ENCODE measurements at regions not wholly inside any gene's neighbourhood (a gene's known extent, or its start where the extent isn't known, plus 50 kb on each side); places are given as distances from the start of the nearest gene placed in this dataset.

- H3K27ac ChIP-seq = no peak overlapping the region
- no peaks in the 10 kb centered on the region for H3K36me3 ChIP-seq (ENCODE audit: control insufficient read depth, insufficient read depth, low read length)
- no peaks in the 10 kb centered on the region for H3K27me3 ChIP-seq (ENCODE audit: control insufficient read depth, insufficient read depth, low read length)
- TF ChIP-seq, protein P1, sequence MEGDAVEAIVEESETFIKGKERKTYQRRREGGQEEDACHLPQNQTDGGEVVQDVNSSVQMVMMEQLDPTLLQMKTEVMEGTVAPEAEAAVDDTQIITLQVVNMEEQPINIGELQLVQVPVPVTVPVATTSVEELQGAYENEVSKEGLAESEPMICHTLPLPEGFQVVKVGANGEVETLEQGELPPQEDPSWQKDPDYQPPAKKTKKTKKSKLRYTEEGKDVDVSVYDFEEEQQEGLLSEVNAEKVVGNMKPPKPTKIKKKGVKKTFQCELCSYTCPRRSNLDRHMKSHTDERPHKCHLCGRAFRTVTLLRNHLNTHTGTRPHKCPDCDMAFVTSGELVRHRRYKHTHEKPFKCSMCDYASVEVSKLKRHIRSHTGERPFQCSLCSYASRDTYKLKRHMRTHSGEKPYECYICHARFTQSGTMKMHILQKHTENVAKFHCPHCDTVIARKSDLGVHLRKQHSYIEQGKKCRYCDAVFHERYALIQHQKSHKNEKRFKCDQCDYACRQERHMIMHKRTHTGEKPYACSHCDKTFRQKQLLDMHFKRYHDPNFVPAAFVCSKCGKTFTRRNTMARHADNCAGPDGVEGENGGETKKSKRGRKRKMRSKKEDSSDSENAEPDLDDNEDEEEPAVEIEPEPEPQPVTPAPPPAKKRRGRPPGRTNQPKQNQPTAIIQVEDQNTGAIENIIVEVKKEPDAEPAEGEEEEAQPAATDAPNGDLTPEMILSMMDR (IDR thresholded peaks at IDR 0.05) = no peak
- H3K9ac ChIP-seq = no peak overlapping the region
- no peak overlapping the region for H3K4me3 ChIP-seq (ENCODE audit: low read depth, low read length)
- H3K4me1 ChIP-seq = no peaks in the 10 kb centered on the region
- no peaks in the 10 kb centered on the region for H3K9me3 ChIP-seq (ENCODE audit: control insufficient read depth, low read length)
- H3K79me2 ChIP-seq = no peaks in the 10 kb centered on the region
- H3K4me2 ChIP-seq (ENCODE audit: low read length) = no peak overlapping the region
- H2AFZ ChIP-seq = no peak overlapping the region
These were observed 207.3 kb upstream of the HS3ST1 start for GRCh38 chr4:11636031-11636430.

GRCh38 chr4:11635342-11635741 lies 206.6 kb upstream of the HS3ST1 start:
- H3K36me3 ChIP-seq (ENCODE audit: control insufficient read depth, insufficient read depth, low read length) = no peaks in the 10 kb centered on the region

GRCh38 chr4:11634283-11634682 lies 205.6 kb upstream of the HS3ST1 start:
- Histone ChIP-seq H2AFZ (no peak overlapping the region), H3K36me3 (ENCODE audit: control insufficient read depth, insufficient read depth, low read length) (no peaks in the 10 kb centered on the region), H3K4me1 (no peaks in the 10 kb centered on the region), H3K27me3 (ENCODE audit: control insufficient read depth, insufficient read depth, low read length) (no peaks in the 10 kb centered on the region), H3K4me3 (ENCODE audit: low read depth, low read length) (no peak overlapping the region), H3K9ac (no peak overlapping the region), H3K79me2 (no peaks in the 10 kb centered on the region), H3K4me2 (ENCODE audit: low read length) (no peak overlapping the region), H3K9me3 (ENCODE audit: control insufficient read depth, low read length) (no peaks in the 10 kb centered on the region), H3K27ac (no peak overlapping the region)
- TF ChIP-seq, protein P1 (IDR thresholded peaks at IDR 0.05) = no peak

More at GRCh38 chr4:11635342-11635741, 206.6 kb upstream of the HS3ST1 start:
- Histone ChIP-seq H3K27ac (no peak overlapping the region), H3K4me2 (ENCODE audit: low read length) (no peak overlapping the region), H3K9ac (no peak overlapping the region), H2AFZ (no peak overlapping the region), H3K27me3 (ENCODE audit: control insufficient read depth, insufficient read depth, low read length) (no peaks in the 10 kb centered on the region), H3K9me3 (ENCODE audit: control insufficient read depth, low read length) (no peaks in the 10 kb centered on the region), H3K4me3 (ENCODE audit: low read depth, low read length) (no peak overlapping the region), H3K4me1 (no peaks in the 10 kb centered on the region), H3K79me2 (no peaks in the 10 kb centered on the region)
- TF ChIP-seq, protein P1 (IDR thresholded peaks at IDR 0.05) = no peak

DNA sequence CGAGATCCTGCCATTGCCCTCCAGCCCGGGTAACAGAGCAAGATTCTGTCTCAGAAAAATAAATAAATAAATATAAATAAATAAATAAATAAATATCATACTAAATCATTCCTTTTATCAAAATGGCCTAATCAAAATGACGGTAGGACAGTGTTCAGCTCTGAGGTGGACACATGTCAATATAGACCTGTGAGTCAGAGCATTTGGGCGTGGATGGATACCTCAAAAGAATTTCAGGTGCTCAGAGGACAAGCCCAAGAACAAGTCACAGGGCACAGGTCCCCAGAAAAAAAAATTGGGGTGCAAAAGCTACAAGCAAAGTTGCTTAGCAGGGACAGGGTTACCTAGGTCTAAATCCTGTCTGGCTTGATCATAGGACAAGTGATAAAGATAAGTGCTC lies 204.7 kb upstream of the HS3ST1 start:
- H3K4me3 ChIP-seq (ENCODE audit: low read depth, low read length) = no peak overlapping the region
- H3K4me2 ChIP-seq (ENCODE audit: low read length) = no peak overlapping the region
- H3K9ac ChIP-seq = no peak overlapping the region
- no peaks in the 10 kb centered on the region for H3K36me3 ChIP-seq (ENCODE audit: control insufficient read depth, insufficient read depth, low read length)
- H2AFZ ChIP-seq = no peak overlapping the region
- H3K4me1 ChIP-seq = no peaks in the 10 kb centered on the region
- no peaks in the 10 kb centered on the region for H3K27me3 ChIP-seq (ENCODE audit: control insufficient read depth, insufficient read depth, low read length)
- no peak overlapping the region for H3K27ac ChIP-seq
- TF ChIP-seq, protein P1 (IDR thresholded peaks at IDR 0.05) = no peak
- H3K9me3 ChIP-seq (ENCODE audit: control insufficient read depth, low read length) = no peaks in the 10 kb centered on the region
- no peaks in the 10 kb centered on the region for H3K79me2 ChIP-seq

DNA sequence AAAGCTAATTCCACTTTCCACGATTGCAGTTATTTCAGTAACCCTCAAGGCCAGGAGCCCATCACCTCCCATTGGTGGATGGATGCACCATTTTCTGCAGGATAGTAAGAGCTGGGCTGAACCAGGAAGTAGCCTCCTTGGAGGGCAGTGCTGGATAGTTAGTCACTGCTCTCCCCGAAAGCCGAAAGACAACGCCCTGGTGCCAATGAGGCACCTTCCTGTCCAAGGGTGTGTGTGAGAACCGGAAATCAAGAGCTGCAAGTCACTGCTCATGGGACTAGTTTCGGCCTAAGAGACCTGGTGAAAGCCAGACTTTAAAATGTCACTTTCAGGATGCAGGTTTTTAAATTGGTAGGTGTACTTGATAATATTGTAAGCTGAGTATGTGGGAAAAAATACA lies 203.8 kb upstream of the HS3ST1 start:
- H3K4me3 ChIP-seq (ENCODE audit: low read depth, low read length) = no peak overlapping the region

More for the DNA sequence above, 203.8 kb upstream of the HS3ST1 start:
- H3K9ac ChIP-seq = no peak overlapping the region
- TF ChIP-seq, protein P1 (IDR thresholded peaks at IDR 0.05) = no peak
- H2AFZ ChIP-seq = no peak overlapping the region
- H3K27ac ChIP-seq = no peak overlapping the region
- no peaks in the 10 kb centered on the region for H3K27me3 ChIP-seq (ENCODE audit: control insufficient read depth, insufficient read depth, low read length)
- no peaks in the 10 kb centered on the region for H3K36me3 ChIP-seq (ENCODE audit: control insufficient read depth, insufficient read depth, low read length)
- no peaks in the 10 kb centered on the region for H3K4me1 ChIP-seq
- H3K9me3 ChIP-seq (ENCODE audit: control insufficient read depth, low read length) = no peaks in the 10 kb centered on the region
- H3K79me2 ChIP-seq = no peaks in the 10 kb centered on the region
- no peak overlapping the region for H3K4me2 ChIP-seq (ENCODE audit: low read length)
